Upper lobe of left lung (tissue), 4 donors: ENCODE measurements at regions not wholly inside any gene's neighbourhood (a gene's known extent, or its start where the extent isn't known, plus 50 kb on each side); places are given as distances from the start of the nearest gene placed in this dataset.

Experiments used
- POLR2A ChIP-seq, 4 donors: fragments of 450-650 bp; IDR thresholded peaks; one replicate each; pipeline ENCODE4 v1.5.1; 2016 to 2017; ENCODE audit warnings: antibody characterized with exemption in 4 of 4, mild to moderate bottlenecking in 2 of 4
- TF ChIP-seq, protein P1 (sequence below), 6 experiments: fragments of 450-650 bp in 4 of 6; fragments of 200-600 bp in 2 of 6; sonication (generic) in 2 of 6; IDR thresholded peaks; one replicate each; pipeline ENCODE4 v1.5.1; 2016 to 2019; ENCODE audit warnings: antibody characterized with exemption in 6 of 6

DNA sequence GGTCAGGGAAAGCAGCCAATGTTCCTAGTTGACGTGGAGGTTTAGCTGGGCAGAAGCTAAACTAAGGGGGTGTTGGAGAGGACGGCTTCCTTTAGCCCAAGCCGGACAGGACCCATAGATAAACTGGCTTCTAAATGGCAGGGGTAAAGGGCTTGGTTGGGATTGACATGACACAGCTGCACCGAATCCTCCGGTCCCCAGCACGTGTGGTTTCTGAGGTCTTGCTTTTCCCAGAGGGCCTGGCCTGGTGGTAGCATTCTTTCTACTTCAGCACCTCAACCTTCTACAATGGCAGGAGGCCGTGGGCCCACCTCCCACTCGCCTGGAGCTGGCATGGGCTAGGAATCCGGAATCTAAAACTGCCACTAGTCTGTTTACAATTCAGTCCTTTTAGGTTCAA lies 163.0 kb downstream of the FGF9 start:
- TF ChIP-seq, protein P1, sequence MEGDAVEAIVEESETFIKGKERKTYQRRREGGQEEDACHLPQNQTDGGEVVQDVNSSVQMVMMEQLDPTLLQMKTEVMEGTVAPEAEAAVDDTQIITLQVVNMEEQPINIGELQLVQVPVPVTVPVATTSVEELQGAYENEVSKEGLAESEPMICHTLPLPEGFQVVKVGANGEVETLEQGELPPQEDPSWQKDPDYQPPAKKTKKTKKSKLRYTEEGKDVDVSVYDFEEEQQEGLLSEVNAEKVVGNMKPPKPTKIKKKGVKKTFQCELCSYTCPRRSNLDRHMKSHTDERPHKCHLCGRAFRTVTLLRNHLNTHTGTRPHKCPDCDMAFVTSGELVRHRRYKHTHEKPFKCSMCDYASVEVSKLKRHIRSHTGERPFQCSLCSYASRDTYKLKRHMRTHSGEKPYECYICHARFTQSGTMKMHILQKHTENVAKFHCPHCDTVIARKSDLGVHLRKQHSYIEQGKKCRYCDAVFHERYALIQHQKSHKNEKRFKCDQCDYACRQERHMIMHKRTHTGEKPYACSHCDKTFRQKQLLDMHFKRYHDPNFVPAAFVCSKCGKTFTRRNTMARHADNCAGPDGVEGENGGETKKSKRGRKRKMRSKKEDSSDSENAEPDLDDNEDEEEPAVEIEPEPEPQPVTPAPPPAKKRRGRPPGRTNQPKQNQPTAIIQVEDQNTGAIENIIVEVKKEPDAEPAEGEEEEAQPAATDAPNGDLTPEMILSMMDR (IDR thresholded peaks at IDR 0.05), result no peak
- no peak for TF ChIP-seq POLR2A (IDR thresholded peaks at IDR 0.05)
